ENCODE measurements at regions not wholly inside any gene's neighbourhood (a gene's known extent, or its start where the extent isn't known, plus 50 kb on each side); places are given as distances from the start of the nearest gene placed in this dataset.
"Not testable (repeated sequence)": the region's sequence is repeated elsewhere in the genome, so short reads cannot be mapped to it uniquely, and the experiment has no call there.

GRCh38 chr2:16750175-16750924 is 84.7 kb upstream of the CYRIA start:
- DNase-seq (ENCODE audit: low spot score), result no peak

GRCh38 chr2:16748511-16749266 is 83.1 kb upstream of the CYRIA start:
- DNase-seq (ENCODE audit: low spot score), result not testable (repeated sequence)

GRCh38 chr2:16747689-16748088 is 82.1 kb upstream of the CYRIA start:
- no peak for DNase-seq (ENCODE audit: low spot score)

GRCh38 chr2:16747257-16747656 is 81.6 kb upstream of the CYRIA start:
- no peak for DNase-seq (ENCODE audit: low spot score)

DNA sequence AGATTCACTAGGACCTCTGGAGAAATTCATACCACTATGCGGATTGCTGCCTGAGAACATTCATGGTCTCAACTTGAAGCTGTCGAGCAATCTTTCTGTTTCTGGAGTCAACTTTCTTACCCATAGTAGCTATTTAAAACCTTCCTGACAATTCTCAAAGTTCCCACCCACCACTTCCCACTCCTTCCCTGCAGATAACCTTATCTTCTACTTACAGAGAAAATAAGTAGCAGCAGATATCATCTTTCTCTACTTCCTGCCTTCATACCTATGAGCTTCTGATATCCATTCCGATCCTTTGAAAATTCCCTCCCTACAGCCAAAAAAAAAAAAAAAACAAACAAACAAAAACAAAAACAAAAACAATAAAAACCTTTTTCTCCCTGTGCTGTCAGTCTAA is 81.2 kb upstream of the CYRIA start:
- no peak for DNase-seq (ENCODE audit: low spot score)

GRCh38 chr2:16746329-16746728 is 80.7 kb upstream of the CYRIA start:
- DNase-seq (ENCODE audit: low spot score), result no peak

- no peak for DNase-seq (ENCODE audit: low spot score)
Observed at GRCh38 chr2:16745466-16745865, 79.8 kb upstream of the CYRIA start.

GRCh38 chr2:16744521-16744920 is 78.9 kb upstream of the CYRIA start:
- no peak for DNase-seq (ENCODE audit: low spot score)

- no peak for DNase-seq (ENCODE audit: low spot score)
Observed at GRCh38 chr2:16742026-16742425, 76.4 kb upstream of the CYRIA start.

- DNase-seq (ENCODE audit: low spot score), result no peak
Observed at GRCh38 chr2:16741498-16741897, 75.9 kb upstream of the CYRIA start.

- DNase-seq (ENCODE audit: low spot score), result no peak
Observed at GRCh38 chr2:16739778-16740581, 74.3 kb upstream of the CYRIA start.

DNA sequence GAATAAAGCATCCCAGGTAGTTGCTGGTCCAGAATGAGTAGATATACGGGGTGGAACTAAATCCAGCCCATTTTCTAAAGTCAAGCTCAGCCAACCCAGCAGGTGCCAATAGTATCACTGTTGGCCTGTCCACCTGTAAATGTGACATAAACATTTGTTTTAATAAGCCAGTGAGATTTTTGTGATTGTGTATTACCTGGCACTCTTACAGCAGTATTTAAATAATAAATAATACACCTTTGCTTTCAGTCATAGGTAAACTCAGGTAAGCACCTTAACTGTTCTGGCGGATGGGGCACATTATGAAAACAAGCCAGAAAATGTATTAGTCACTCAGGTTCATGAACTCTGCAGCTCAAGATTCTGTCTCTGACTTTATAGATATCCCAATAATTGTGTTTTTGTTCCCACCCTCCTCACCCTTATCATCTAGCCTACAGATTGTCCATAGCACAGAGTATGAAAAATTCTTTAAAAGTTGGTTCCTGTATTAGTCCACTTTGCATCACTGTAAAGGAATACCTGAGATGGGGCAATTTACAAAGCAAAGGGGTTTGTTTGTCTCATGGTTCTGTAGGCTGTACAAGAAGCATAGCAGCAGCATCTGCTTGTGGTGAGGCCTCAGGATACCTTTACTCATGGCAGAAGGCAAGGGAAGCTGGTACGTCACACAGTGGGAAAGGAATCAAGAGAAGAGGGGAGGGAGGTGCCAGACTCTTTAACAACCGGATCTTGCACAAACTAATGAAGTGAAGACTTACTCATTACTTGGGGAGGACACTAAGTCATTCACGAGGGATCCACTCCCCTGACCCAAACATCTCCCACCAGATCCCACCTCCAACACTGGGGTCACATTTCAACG is 73.0 kb upstream of the CYRIA start:
- no peak for DNase-seq (ENCODE audit: low spot score)

- DNase-seq (ENCODE audit: low spot score), result no peak
Observed at GRCh38 chr2:16737812-16738211, 72.2 kb upstream of the CYRIA start.

DNA sequence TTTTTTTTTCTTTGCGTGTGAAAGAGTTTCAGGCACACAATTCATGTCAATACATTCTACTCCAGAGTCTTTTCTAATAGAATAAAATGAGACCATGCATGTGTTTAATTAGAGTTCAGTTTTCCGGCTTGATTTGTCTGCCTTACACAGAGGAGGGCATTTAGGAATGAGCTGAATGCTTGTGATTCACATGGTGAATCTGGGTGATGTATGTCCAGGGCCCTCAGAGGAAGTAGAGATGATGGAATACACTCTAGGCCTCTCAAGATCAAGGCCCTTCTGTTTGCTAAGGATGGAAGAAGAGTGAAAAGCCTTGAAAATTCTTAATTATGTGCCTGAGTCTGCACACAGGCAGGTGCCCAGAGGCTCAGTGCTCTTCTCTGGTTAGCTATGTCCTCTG is 71.0 kb upstream of the CYRIA start:
- DNase-seq (ENCODE audit: low spot score), result no peak

DNA sequence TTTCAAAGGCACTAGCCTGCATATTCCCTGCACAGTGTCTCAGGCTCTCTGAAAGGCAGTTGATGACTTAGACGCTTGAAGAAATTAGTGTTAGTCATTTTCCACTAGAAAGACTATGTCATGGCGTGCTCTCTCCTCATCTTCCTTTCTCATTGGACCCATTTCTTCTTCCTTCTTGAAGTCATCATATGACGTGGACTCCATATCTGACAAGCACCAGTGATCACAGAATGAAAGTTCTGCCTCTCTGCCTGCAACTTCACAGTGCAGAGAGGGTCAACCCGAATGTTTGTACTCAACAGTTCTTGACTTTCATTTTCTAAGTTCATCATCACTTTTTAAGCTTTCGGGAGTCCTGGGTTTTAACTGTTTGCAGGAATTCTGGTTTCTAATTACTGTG is 63.7 kb upstream of the CYRIA start:
- no peak for DNase-seq (ENCODE audit: low spot score)

DNA sequence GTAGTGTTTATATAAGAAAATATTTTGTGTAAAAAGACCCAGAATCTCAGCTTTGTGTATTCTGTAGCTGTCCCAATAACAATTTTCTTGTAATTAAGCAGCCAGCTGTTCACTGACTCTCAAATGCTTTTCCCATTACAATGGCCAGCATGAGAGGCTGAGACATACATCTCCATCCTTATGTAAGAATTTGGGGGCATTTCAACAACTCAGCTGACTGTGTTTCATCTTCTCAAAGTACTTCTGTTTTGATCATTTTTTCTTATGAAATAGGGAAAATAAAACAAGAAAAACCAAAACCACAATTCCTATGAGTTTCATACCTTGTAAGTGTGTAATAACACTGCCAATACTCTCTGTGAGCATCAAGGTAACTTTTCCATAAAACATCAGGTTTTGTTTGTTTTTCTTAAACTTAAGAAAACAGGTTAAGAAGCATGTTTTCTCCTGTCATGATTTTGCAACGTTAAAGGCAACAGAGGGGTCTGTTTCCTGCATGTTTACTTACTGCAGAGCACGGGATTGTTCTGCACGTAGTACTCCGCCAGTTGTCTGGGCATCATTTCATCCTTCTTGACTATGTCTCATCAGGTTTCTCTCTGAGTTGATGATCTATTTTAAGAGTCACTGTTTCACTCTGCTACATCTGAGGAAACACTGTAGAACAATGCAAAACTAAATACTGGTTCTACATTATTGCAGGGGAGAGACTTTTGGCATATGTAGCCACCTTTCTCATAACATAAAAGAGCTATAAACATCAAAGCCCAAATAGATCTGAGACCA is 62.9 kb upstream of the CYRIA start:
- DNase-seq (ENCODE audit: low spot score), result no peak

GRCh38 chr2:16727849-16728248 is 62.2 kb upstream of the CYRIA start:
- not testable (repeated sequence) for DNase-seq (ENCODE audit: low spot score)

GRCh38 chr2:16727256-16727655 is 61.6 kb upstream of the CYRIA start:
- no peak for DNase-seq (ENCODE audit: low spot score)

- no peak for DNase-seq (ENCODE audit: low spot score)
Observed at GRCh38 chr2:16726577-16726976, 60.9 kb upstream of the CYRIA start.

GRCh38 chr2:16726147-16726546 is 60.5 kb upstream of the CYRIA start:
- no peak for DNase-seq (ENCODE audit: low spot score)

GRCh38 chr2:16725549-16725948 is 59.9 kb upstream of the CYRIA start:
- DNase-seq (ENCODE audit: low spot score), result no peak
